Rectal smooth muscle tissue (tissue), 1 donor: ENCODE measurements at regions not wholly inside any gene's neighbourhood (a gene's known extent, or its start where the extent isn't known, plus 50 kb on each side); places are given as distances from the start of the nearest gene placed in this dataset.

Source experiments
- H3K27ac ChIP-seq: one replicate; pipeline ENCODE4 v1.7.0; 2013; ENCODE audit warnings: low read depth, low read length, inconsistent platforms
- H3K27me3 ChIP-seq: one replicate; pipeline ENCODE4 v1.7.0; 2013; ENCODE audit warnings: low read length; ENCODE audit not compliant: control insufficient read depth, insufficient read depth
- H3K36me3 ChIP-seq: one replicate; pipeline ENCODE4 v1.7.0; 2013; ENCODE audit warnings: low read length; ENCODE audit not compliant: control insufficient read depth, insufficient read depth
- H3K4me1 ChIP-seq: one replicate; pipeline ENCODE4 v1.7.0; 2013; ENCODE audit warnings: low read length; ENCODE audit not compliant: control insufficient read depth, insufficient read depth
- H3K4me3 ChIP-seq: one replicate; pipeline ENCODE4 v1.7.0; 2013; ENCODE audit warnings: low read length
- H3K9ac ChIP-seq: one replicate; pipeline ENCODE4 v1.7.0; 2013; ENCODE audit warnings: low read length

DNA sequence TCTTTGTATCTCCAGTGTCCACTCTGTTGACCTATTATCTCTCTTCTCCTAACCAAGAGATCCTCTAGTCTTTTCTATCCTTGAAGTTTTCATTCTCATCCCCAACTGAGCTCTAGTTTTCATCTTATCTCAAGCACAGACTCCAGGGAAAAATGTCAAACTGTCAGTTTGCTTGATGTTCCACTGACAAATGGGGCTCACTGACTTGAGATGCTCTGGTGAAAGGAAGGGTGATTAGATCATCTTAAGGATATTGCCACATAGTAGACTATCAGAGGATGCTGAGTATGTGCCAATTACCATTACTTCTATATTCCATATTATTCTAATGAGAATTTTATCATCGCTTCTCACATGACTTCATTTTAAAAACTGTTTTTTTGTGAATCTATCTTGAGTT lies 2008.2 kb downstream of the ARAP2 start:
- no peaks in the 10 kb centered on the region for H3K36me3 ChIP-seq
- H3K27ac ChIP-seq = no peak overlapping the region
- no peaks in the 10 kb centered on the region for H3K27me3 ChIP-seq
- H3K9ac ChIP-seq = no peak overlapping the region
- H3K4me3 ChIP-seq = no peak overlapping the region
- H3K4me1 ChIP-seq = no peaks in the 10 kb centered on the region

DNA sequence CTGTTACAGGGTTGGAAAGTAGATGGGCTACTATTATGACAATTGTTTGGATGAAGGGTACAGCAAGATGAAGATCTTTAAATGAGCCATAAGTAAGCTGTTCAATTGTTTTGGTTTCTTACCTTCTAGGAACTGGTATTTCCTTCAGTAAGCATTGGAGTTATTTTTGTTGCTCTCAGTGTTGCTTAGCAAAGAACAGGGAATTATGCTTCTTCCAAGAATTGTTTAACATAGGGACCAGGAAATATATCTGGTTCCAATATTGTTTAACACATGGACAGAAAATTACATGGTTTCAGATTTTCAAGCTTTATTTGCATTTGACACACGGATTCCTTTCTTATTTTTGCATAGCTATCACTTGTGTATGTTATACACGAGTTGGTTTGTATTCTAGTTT lies 1999.0 kb downstream of the ARAP2 start:
- H3K36me3 ChIP-seq = no peaks in the 10 kb centered on the region
- H3K9ac ChIP-seq = no peak overlapping the region
- H3K4me3 ChIP-seq = no peak overlapping the region
- H3K27ac ChIP-seq = no peak overlapping the region
- no peaks in the 10 kb centered on the region for H3K27me3 ChIP-seq
- no peaks in the 10 kb centered on the region for H3K4me1 ChIP-seq

DNA sequence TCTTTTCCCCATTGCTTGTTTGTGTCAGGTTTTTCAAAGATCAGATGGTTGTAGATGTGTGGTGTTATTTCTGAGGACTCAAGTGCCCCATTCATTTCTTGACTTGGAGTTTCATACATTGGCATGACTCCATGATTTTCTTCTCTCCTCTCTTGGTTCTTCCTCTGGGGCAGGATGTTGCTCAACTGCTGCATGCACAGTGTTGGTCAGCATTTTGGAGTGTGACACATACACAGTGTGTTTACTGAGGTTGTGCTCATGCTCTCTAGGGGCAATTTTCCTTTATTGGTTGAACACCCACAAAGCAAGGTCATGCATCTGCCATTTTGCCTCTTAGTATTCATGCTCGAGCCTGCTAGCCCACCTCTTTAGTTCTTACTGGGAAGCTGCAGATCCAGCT lies 1993.8 kb downstream of the ARAP2 start:
- Histone ChIP-seq H3K4me1 (no peaks in the 10 kb centered on the region), H3K27ac (no peak overlapping the region), H3K4me3 (no peak overlapping the region), H3K9ac (no peak overlapping the region), H3K36me3 (no peaks in the 10 kb centered on the region), H3K27me3 (no peaks in the 10 kb centered on the region)

DNA sequence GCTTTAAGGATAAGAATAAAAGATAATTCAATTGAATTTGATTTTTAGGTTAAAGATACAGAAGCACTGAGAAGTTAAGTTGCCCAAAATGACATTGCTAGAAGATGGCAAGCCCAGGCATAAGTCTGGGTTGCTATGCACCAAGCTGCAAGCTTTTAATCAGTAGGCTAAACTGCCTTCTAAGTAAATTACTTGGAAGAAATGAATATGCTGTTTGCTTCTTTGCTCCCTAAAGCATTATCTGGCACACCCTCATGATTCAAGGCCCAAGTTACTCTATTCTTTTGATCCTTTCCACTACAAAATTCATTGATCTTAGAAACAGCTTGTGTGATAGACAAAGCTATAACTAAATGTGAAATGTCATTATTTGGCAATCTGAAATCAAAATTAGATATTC lies 1991.1 kb downstream of the ARAP2 start:
- Histone ChIP-seq H3K27ac (no peak overlapping the region), H3K27me3 (no peaks in the 10 kb centered on the region), H3K9ac (no peak overlapping the region)

DNA sequence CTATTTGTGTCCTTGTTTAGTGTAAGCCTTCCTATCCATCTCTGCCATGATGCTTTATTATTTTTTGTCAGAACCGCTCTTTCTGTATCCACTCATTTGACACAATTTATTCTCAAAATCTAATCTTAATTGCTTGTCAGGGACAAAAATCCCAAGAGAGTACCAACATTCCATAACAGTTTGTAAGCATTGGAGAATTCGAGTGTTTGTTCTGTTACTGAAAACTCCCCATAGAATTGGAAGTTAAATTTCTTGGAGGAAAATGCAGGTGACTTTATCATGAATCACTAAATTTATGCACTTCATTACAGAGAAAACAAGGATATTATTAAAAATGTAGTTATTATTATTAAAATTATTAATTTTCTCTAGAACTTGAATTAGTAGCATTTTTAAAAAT lies 1986.1 kb downstream of the ARAP2 start:
- no peaks in the 10 kb centered on the region for H3K36me3 ChIP-seq
- no peak overlapping the region for H3K9ac ChIP-seq
- H3K27me3 ChIP-seq = no peaks in the 10 kb centered on the region
- no peak overlapping the region for H3K27ac ChIP-seq
- H3K4me1 ChIP-seq = no peaks in the 10 kb centered on the region
- H3K4me3 ChIP-seq = no peak overlapping the region

More for the DNA sequence above, 1991.1 kb downstream of the ARAP2 start:
- Histone ChIP-seq H3K4me1 (no peaks in the 10 kb centered on the region), H3K36me3 (no peaks in the 10 kb centered on the region), H3K4me3 (no peak overlapping the region)

DNA sequence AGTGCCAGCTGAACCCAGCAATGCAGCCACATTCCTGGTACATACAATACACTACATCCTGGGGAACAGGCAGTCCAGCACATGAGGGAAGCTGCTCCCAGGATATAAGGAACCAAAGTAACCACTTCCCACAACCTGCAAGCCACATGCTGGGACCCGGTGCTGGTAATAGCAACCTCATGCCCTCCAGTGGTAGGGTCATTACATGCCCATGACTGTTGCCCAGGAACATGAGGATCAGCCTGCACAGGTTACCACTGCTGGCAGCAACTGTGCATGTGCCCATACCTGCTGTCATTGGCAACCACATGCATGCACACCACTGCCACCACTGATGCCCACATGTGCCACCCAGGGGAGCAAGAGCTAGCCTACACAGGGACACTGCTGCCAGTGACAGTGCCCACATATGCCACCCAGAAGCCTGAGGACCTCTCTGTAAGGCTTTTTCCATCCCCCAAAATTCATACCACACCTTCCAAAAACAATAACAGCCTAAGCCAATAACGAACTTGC lies 1982.5 kb downstream of the ARAP2 start:
- no peaks in the 10 kb centered on the region for H3K36me3 ChIP-seq
- H3K27me3 ChIP-seq = no peaks in the 10 kb centered on the region

DNA sequence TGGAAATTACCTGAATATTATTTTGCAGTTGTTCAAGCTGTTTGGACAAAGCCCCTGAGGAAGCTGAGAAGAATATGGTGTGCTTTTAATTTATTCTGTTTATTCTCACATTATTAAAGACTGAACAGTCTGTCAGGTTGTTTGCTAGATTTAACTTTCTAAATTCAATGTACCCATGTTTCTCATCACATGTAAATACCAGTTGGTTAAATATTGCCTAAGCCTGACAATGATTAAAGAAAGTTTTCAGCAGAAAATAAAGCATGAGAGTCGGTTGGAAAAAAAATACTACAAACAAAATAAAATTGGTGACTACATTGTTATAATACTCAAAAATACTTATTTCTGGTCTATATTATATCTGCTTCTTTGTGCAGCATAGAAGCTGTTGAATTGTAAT lies 1974.7 kb downstream of the ARAP2 start:
- H3K9ac ChIP-seq = no peak overlapping the region

More for the DNA sequence above, 1982.5 kb downstream of the ARAP2 start:
- Histone ChIP-seq H3K4me1 (no peaks in the 10 kb centered on the region), H3K4me3 (no peak overlapping the region), H3K27ac (no peak overlapping the region), H3K9ac (no peak overlapping the region)

DNA sequence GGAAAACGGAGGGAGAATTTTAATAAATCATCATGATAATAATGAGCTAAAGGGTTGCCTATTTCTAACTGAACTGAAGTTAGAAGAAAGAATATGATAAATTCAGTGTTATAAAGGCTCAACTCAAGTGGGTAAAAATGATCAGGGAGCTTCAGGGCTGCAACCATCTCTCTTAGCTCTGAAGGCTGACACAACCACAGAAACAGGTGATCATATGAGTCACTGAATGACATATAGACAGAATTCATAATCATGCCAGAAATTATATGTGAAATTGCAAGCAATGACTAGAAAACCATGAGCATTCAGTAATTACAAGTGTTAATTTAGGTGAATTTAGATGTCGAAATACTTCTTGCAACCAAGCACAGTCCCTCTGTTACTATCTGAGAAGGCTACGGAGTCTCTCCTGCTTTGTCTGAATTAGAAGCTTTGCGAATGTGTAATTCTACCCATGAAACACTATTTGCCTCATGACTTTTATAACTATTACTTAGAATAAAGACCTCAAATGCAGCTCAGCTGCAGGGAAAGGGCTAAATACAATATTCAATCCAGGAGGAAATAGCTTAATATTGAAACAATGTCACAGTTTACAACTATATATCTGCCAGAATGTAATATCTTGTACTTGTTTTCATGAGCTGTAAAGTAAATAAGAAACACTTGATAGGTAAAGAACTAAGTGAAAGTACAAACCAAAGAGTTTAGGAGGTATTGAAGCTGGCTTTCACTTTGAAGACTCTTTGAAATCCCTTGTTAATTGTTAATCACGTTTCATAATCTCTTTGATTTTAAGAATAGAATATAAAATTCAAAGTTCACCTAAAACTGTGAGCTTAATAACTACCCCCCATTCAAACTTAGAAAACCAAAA lies 1972.6 kb downstream of the ARAP2 start:
- Histone ChIP-seq H3K9ac (no peak overlapping the region), H3K4me1 (no peaks in the 10 kb centered on the region), H3K27me3 (no peaks in the 10 kb centered on the region), H3K27ac (no peak overlapping the region), H3K4me3 (no peak overlapping the region), H3K36me3 (no peaks in the 10 kb centered on the region)

More for the DNA sequence above, 1974.7 kb downstream of the ARAP2 start:
- Histone ChIP-seq H3K27me3 (no peaks in the 10 kb centered on the region), H3K36me3 (no peaks in the 10 kb centered on the region), H3K4me3 (no peak overlapping the region), H3K4me1 (no peaks in the 10 kb centered on the region), H3K27ac (no peak overlapping the region)

DNA sequence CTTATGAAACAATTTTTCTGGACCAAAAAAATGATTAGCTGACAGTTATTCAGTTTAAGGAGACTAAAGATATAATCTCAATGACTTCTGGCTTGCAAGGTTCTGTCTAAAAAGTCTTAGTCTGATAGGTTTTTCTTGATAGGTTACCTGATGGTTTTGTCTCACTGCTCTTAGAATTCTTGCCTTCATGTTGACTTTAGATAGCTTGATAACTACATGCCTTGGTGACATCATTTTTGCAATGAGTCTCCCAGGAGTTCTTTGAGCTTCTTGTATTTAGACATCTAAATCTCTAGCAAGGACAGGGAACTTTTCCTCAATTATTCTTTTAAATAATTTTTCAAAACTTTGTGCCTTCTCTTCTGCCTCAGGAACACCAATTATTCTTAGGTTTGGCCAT lies 1965.3 kb downstream of the ARAP2 start:
- Histone ChIP-seq H3K27ac (no peak overlapping the region), H3K27me3 (no peaks in the 10 kb centered on the region), H3K9ac (no peak overlapping the region), H3K36me3 (no peaks in the 10 kb centered on the region), H3K4me3 (no peak overlapping the region), H3K4me1 (no peaks in the 10 kb centered on the region)

DNA sequence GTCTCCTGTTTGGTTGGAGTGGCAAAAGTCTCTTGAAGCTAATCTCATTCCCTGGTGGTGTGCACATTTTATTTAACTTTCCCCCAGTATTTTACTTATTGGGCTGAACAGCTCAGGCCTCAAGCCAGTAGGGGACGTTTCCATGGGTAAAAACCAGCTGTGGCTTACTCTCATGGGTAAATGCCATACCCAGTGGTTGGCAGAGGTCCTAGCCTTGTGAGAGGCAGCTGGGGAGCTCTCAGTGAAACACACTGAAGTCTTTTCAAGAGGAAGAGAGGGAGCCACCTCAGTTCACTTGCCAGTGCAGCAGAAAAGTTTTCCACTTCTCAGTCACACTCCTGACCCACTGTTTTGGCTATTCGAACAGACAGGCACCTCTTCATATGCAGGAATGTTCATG lies 1964.2 kb downstream of the ARAP2 start:
- no peak overlapping the region for H3K27ac ChIP-seq
- no peak overlapping the region for H3K4me3 ChIP-seq
- H3K27me3 ChIP-seq = no peaks in the 10 kb centered on the region
- H3K4me1 ChIP-seq = no peaks in the 10 kb centered on the region
- no peak overlapping the region for H3K9ac ChIP-seq
- no peaks in the 10 kb centered on the region for H3K36me3 ChIP-seq

DNA sequence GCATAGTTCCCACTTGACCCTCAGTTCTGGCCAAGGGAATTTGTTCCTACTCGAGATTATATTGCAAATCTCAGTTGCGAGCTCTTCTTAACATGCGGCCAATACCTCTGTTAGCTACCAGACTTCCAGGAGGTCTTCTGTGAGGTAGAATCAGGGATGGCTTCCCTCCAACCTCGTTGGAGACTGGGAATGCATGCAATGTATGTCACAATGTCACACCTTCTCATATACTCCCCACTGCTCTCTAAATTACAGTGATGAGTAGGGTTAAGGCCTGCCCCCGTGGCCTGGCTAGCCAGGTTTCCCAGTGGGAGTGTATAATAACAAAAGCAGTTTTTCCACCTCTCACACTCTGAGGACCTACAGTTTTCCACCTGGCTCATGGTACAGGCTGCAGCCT lies 1962.5 kb downstream of the ARAP2 start:
- H3K9ac ChIP-seq = no peak overlapping the region
- no peaks in the 10 kb centered on the region for H3K4me1 ChIP-seq
- H3K36me3 ChIP-seq = no peaks in the 10 kb centered on the region
- no peak overlapping the region for H3K4me3 ChIP-seq
- no peak overlapping the region for H3K27ac ChIP-seq
- H3K27me3 ChIP-seq = no peaks in the 10 kb centered on the region

DNA sequence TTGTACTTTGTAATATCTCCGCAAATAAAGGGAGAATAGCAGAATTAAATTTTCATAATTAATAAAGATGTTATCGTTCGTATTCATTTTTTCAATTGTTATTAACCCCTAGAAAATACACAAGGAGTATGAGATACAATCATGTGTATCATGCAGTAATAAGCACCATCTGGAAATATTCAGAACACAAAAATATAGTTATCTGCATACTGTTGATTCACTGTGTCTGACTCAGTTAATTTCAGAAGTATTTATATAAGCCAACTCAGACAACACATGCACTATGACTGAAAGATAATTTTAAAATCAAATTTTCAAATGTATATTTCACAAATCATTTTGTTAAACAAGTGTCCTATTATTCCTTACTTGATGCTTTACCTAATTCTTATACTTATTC lies 1954.8 kb downstream of the ARAP2 start:
- Histone ChIP-seq H3K27ac (no peak overlapping the region), H3K4me3 (no peak overlapping the region), H3K9ac (no peak overlapping the region), H3K4me1 (no peaks in the 10 kb centered on the region), H3K36me3 (no peaks in the 10 kb centered on the region), H3K27me3 (no peaks in the 10 kb centered on the region)

DNA sequence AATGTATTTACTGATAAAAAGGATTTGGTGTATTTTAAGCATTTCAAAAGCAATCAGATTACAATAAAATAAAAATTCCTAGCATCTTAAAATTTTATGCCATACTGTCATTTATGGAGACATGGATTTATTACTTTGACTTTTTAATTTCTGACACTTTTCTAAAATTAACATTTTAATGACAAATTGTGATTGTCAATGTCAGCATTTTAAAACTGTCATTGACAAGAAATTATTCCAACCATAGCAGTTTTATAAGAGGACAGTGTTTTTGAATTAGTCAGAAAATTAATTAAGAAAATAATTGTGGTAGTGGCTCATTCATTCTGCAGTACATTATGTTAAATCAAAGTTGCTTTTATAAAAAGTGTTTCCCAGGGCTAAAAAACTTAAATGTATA lies 1954.4 kb downstream of the ARAP2 start:
- no peaks in the 10 kb centered on the region for H3K27me3 ChIP-seq
- H3K9ac ChIP-seq = no peak overlapping the region
- no peak overlapping the region for H3K4me3 ChIP-seq
- H3K36me3 ChIP-seq = no peaks in the 10 kb centered on the region
- H3K4me1 ChIP-seq = no peaks in the 10 kb centered on the region
- no peak overlapping the region for H3K27ac ChIP-seq
